ENCODE measurements at regions not wholly inside any gene's neighbourhood (a gene's known extent, or its start where the extent isn't known, plus 50 kb on each side); places are given as distances from the start of the nearest gene placed in this dataset.

DNA sequence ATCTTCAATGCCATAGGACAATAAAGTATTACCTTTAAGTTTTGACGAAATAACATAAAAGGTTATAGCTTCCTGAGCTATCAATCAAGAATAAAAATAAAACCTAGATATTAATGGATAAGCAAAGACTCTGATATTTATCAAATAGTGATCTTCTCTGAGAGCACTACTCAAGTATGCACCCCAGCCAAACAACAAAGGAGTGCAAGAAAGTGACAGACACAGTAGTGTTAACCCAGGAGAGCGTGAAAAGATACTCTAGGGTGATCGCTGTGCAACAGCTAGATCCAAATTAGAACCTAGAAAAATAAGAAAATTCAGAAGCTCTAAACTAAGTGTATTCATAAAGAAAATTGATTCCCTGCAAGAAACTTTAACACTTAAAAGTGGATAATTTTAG is 83.5 kb upstream of the CDYL start:
- DNase-seq (ENCODE audit: low read depth): no peak
- TF ChIP-seq, protein P1, sequence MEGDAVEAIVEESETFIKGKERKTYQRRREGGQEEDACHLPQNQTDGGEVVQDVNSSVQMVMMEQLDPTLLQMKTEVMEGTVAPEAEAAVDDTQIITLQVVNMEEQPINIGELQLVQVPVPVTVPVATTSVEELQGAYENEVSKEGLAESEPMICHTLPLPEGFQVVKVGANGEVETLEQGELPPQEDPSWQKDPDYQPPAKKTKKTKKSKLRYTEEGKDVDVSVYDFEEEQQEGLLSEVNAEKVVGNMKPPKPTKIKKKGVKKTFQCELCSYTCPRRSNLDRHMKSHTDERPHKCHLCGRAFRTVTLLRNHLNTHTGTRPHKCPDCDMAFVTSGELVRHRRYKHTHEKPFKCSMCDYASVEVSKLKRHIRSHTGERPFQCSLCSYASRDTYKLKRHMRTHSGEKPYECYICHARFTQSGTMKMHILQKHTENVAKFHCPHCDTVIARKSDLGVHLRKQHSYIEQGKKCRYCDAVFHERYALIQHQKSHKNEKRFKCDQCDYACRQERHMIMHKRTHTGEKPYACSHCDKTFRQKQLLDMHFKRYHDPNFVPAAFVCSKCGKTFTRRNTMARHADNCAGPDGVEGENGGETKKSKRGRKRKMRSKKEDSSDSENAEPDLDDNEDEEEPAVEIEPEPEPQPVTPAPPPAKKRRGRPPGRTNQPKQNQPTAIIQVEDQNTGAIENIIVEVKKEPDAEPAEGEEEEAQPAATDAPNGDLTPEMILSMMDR (IDR thresholded peaks at IDR 0.05; ENCODE audit: insufficient read depth, low read depth, low read length, missing control alignments): no peak
- no peak overlapping the region for H3K4me3 ChIP-seq (ENCODE audit: low read depth, low read length)

DNA sequence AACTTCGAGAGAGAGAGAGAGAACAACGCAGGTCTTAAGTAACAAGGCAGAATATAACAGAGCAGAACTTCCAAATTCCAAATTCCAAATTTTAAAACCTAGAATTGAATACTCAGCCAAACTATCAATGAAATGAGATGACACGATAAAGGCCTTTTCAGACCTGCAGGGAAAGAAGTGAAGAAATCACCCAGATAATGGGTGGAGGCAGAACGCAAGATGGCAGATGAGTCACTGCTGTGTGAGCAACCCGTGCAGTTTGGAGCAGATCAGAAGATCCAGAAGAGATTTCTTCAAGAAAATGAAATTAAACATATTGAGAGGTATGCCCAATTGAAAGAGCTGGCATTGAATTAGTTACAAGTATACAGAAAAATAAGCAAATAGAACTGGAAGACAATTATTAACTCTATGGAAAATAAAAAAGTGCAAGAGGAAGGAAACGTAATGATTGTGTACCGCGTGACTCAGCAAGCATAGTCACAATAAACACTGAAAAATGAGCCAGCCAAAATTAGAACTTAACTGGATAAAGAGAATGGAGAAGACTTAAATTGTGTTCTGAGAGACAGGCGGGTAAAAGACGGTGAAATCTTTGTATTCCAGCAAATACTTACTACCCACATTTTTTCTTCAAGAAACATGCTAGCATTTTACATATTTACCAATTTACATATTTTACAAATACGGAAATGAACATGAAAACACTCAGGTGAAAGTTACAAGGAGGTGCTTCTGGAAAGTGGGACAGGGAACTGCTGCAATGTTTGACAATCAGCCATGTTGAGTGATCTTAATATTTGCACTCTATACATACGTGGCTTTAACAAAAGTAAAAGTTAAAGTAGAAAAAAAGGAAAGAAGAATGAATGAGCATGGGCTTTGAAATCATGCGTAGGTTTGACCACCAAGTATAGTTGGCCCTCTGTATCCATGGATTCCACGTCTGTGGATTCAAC is 87.9 kb upstream of the CDYL start:
- H3K4me3 ChIP-seq (ENCODE audit: low read depth, low read length): no peak overlapping the region
- DNase-seq (ENCODE audit: low read depth): no peak
- TF ChIP-seq, protein P1 (IDR thresholded peaks at IDR 0.05; ENCODE audit: insufficient read depth, low read depth, low read length, missing control alignments): no peak

DNA sequence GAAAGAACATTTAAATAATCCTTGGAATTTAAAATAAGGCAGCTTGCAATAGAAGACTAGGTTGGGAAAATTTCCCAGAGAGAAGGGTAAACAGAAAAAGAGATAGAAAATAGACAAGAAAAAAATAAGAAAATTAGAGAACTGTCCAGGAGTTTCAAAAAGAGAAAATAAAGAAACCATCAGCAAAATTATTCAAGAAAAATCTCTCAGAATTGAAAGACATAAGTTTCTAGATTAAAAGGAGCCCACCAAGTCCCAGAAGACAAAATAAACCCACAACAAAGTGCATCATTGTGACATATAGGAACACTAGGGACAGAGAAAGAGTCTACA is 88.6 kb upstream of the CDYL start:
- DNase-seq (ENCODE audit: low read depth): no peak
- TF ChIP-seq, protein P1 (IDR thresholded peaks at IDR 0.05; ENCODE audit: insufficient read depth, low read depth, low read length, missing control alignments): no peak
- no peak overlapping the region for H3K4me3 ChIP-seq (ENCODE audit: low read depth, low read length)

DNA sequence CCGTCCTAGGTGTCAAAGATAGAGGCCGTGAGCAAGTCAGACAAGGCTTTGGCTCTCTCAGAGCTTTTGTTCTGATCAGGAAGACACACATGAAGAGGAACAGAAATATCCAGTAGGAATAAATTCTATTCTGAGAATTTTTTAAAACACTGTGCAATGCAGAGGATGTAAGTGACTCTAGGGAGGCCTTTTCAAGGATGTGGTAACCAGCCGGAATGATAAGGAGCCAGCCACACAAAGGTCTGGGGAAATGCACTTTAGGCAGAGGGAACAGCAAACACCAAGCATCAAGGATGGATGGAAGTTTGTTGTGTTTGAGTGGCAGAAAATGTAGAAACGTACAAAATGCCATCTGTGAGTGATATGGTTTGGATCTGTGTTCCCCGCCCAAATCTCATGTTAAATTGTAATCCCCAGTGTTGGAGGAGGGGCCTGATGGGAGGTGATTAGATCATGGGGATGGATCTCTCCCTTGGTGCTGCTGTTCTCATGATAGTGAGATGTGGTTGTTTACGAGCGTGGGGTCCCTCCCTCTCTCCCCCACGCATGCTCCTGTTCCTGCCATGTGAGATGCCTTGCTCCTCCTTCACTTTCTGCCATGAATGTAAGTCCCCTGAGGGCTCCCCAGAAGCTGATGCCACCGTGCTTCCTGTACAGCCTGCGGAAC is 93.6 kb upstream of the CDYL start:
- TF ChIP-seq, protein P1 (IDR thresholded peaks at IDR 0.05; ENCODE audit: insufficient read depth, low read depth, low read length, missing control alignments): no peak
- H3K4me3 ChIP-seq (ENCODE audit: low read depth, low read length): no peak overlapping the region
- DNase-seq (ENCODE audit: low read depth): no peak

DNA sequence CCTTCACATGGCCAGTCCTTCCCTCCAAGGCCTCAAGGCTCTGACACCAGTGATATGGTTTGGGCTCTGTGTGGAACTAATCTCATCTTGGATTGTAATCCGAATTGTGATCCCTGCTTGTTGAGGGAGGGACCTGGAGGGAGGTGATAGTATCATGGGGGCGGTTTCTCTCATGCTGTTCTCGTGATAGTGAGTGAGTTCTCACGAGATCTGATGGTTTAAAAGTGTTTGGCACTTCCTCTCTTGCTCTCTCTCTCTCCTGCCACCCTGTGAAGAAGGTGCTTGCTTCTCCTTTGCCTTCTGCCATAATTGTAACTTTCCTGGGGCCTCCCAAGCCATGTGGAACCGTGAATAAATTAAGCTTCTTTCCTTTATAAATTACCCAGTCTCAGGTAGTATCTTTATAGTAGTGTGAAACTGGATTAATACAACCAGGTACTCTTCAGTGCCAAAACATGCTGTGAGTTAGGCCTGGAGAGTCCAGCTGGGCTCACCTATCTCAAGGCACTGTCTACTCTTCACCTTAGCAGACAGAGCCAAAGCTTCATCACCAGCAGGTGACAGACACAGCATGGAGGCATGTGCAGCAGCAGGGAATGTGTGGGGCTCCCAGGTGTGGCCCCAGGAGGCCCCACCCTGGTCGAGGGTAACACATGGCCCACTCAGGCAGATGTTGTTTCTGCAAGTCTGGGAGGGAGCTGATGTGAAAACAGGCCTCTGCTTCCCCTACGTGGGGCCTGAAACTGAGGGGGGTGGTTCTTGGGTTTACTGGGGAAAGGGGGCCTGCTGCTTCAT is 97.5 kb upstream of the CDYL start:
- DNase-seq (ENCODE audit: low read depth): no peak
- H3K4me3 ChIP-seq (ENCODE audit: low read depth, low read length): no peak overlapping the region
- TF ChIP-seq, protein P1 (IDR thresholded peaks at IDR 0.05; ENCODE audit: insufficient read depth, low read depth, low read length, missing control alignments): no peak

DNA sequence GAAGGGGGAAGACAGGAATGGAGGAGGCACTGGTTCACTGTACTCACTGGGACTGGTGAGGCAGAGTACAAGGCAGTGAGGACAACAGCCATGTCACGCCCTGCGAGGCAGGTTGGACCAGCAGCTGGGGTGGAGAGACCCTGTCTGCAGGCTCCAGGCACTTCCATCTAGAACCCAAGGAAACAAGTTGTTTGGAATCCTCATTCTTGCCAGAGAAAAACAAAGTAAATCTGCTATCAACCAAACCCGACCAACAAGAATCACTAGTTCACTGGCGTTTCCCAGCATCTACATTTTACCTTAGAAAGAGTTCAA is 98.5 kb upstream of the CDYL start:
- no peak overlapping the region for H3K4me3 ChIP-seq (ENCODE audit: low read depth, low read length)
- TF ChIP-seq, protein P1 (IDR thresholded peaks at IDR 0.05; ENCODE audit: insufficient read depth, low read depth, low read length, missing control alignments): no peak
- DNase-seq (ENCODE audit: low read depth): no peak

Data from GM12865 (cell line).